ENCODE measurements at regions not wholly inside any gene's neighbourhood (a gene's known extent, or its start where the extent isn't known, plus 50 kb on each side); places are given as distances from the start of the nearest gene placed in this dataset.

GRCh38 chr3:178385280-178385952 is 150.8 kb upstream of the KCNMB2 start:
- CTCF ChIA-PET: interaction anchor here (1.0 to 2.2 kb wide), 5 partner anchors 9 to 1513 kb away, joined by 3 to 40 read pairs (median 10); no protein-coding TSS in a partner anchor
- Histone ChIP-seq H4K20me1 (ENCODE audit: control insufficient read depth, insufficient read depth, low read length, poor library complexity, severe bottlenecking) (no peaks in the 10 kb centered on the region), H3K9ac (ENCODE audit: low read length) (no peak overlapping the region), H3K4me3 (ENCODE audit: control extremely low read depth in 1 of 5, extremely low read depth in 1 of 5, insufficient read depth in 1 of 5, low read depth in 2 of 5, low read length in 4 of 5) (no peak overlapping the region), H3K4me1 (ENCODE audit: control insufficient read depth in 2 of 2, insufficient read depth in 2 of 2, low read length in 2 of 2) (no peaks in the 10 kb centered on the region), H3K27ac (ENCODE audit: low read length in 2 of 2) (no peak overlapping the region), H3K9me3 (ENCODE audit: control extremely low read depth in 1 of 3, control insufficient read depth in 2 of 3, insufficient read depth in 1 of 3, low read length in 2 of 3) (no peaks in the 10 kb centered on the region), H3K4me2 (replicated peaks; ENCODE audit: low read depth, low read length, poor library complexity, severe bottlenecking) (no peak overlapping the region), H3K27me3 (replicated peaks in 1 of 4; ENCODE audit: control extremely low read depth in 1 of 4, control insufficient read depth in 3 of 4, insufficient read depth in 4 of 4, low read length in 3 of 4) (no peaks in the 10 kb centered on the region), H3K36me3 (replicated peaks in 1 of 2; ENCODE audit: control extremely low read depth in 1 of 2, control insufficient read depth in 1 of 2, extremely low read depth in 1 of 2, insufficient read depth in 2 of 2, low read length in 1 of 2) (no peaks in the 10 kb centered on the region), H2AFZ (ENCODE audit: insufficient read depth, low read depth, low read length, poor library complexity, severe bottlenecking) (no peak overlapping the region), H3K79me2 (ENCODE audit: control insufficient read depth, insufficient read depth, low read length) (no peaks in the 10 kb centered on the region)
- H3K27me3 Mint-ChIP-seq: no peaks in the 10 kb centered on the region
- ATAC-seq (ENCODE audit: low read depth) (no peak), DNase-seq (peak; percentile 34)
- WGBS (ENCODE audit: insufficient coverage): no CpG with 5 or more reads among the region's 5 CpGs
- POLR2A ChIA-PET: no interaction called here
- TF ChIP-seq EZH2 (IDR thresholded peaks at IDR 0.05; ENCODE audit: borderline replicate concordance, insufficient read depth, low read depth, low read length, poor library complexity, severe bottlenecking) (no peak), CTCF (IDR thresholded peaks at IDR 0.05) (peak; percentile 74)
- intact Hi-C loops (cut with micrococcal nuclease): no loop called here
- no peak overlapping the region for H3K27ac Mint-ChIP-seq
- no peaks in the 10 kb centered on the region for H3K9me3 Mint-ChIP-seq (ENCODE audit: insufficient read depth)
- H3K4me3 Mint-ChIP-seq: no peak overlapping the region
- H3K4me1 Mint-ChIP-seq: no peaks in the 10 kb centered on the region

- H3K27ac Mint-ChIP-seq: no peak overlapping the region
- Histone ChIP-seq H4K20me1 (ENCODE audit: control insufficient read depth, insufficient read depth, low read length, poor library complexity, severe bottlenecking) (no peaks in the 10 kb centered on the region), H3K36me3 (replicated peaks in 1 of 2; ENCODE audit: control extremely low read depth in 1 of 2, control insufficient read depth in 1 of 2, extremely low read depth in 1 of 2, insufficient read depth in 2 of 2, low read length in 1 of 2) (no peaks in the 10 kb centered on the region), H3K79me2 (ENCODE audit: control insufficient read depth, insufficient read depth, low read length) (no peaks in the 10 kb centered on the region), H3K27ac (ENCODE audit: low read length in 2 of 2) (no peak overlapping the region), H3K9me3 (ENCODE audit: control extremely low read depth in 1 of 3, control insufficient read depth in 2 of 3, insufficient read depth in 1 of 3, low read length in 2 of 3) (no peaks in the 10 kb centered on the region), H3K4me3 (ENCODE audit: control extremely low read depth in 1 of 5, extremely low read depth in 1 of 5, insufficient read depth in 1 of 5, low read depth in 2 of 5, low read length in 4 of 5) (no peak overlapping the region), H3K27me3 (replicated peaks in 1 of 4; ENCODE audit: control extremely low read depth in 1 of 4, control insufficient read depth in 3 of 4, insufficient read depth in 4 of 4, low read length in 3 of 4) (no peaks in the 10 kb centered on the region), H3K9ac (ENCODE audit: low read length) (no peak overlapping the region), H3K4me2 (replicated peaks; ENCODE audit: low read depth, low read length, poor library complexity, severe bottlenecking) (no peak overlapping the region), H2AFZ (ENCODE audit: insufficient read depth, low read depth, low read length, poor library complexity, severe bottlenecking) (no peak overlapping the region), H3K4me1 (ENCODE audit: control insufficient read depth in 2 of 2, insufficient read depth in 2 of 2, low read length in 2 of 2) (no peaks in the 10 kb centered on the region)
- POLR2A ChIA-PET: no interaction called here
- ATAC-seq (ENCODE audit: low read depth): no peak
- intact Hi-C loops (cut with micrococcal nuclease): no loop called here
- no peaks in the 10 kb centered on the region for H3K9me3 Mint-ChIP-seq (ENCODE audit: insufficient read depth)
- H3K4me3 Mint-ChIP-seq: no peak overlapping the region
- DNase-seq: no peak
- CTCF ChIA-PET: interaction anchor here (1.6 kb wide), 1 partner anchor 1514 kb away, joined by 4 read pairs; no protein-coding TSS in a partner anchor
- no peaks in the 10 kb centered on the region for H3K4me1 Mint-ChIP-seq
- WGBS (ENCODE audit: insufficient coverage): 80% methylated on average over 4 of the region's 5 CpGs
- no peaks in the 10 kb centered on the region for H3K27me3 Mint-ChIP-seq
- TF ChIP-seq CTCF (IDR thresholded peaks at IDR 0.05): no peak
Observed at GRCh38 chr3:178386401-178386800, 149.8 kb upstream of the KCNMB2 start.
